Activated CD4-positive, alpha-beta T cell treated with anti-CD3 and anti-CD28 coated beads for 36 hours (primary cell): ENCODE measurements at regions not wholly inside any gene's neighbourhood (a gene's known extent, or its start where the extent isn't known, plus 50 kb on each side); places are given as distances from the start of the nearest gene placed in this dataset.
"Not testable (repeated sequence)": the region's sequence is repeated elsewhere in the genome, so short reads cannot be mapped to it uniquely, and the experiment has no call there.

ENCODE experiments used
- ATAC-seq: fragments of 200-7000 bp; cut with Tn5 transposase; one replicate; pipeline ENCODE4 v1.10.0; 2021; ENCODE audit warnings: mild to moderate bottlenecking, moderate library complexity
- CTCF ChIA-PET: fragments of 350-600 bp; sonication (Branson Sonifier 250); formaldehyde crosslinking; loops from one replicate; lab custom pipeline; 2021; ENCODE audit warnings: antibody characterized with exemption; lab: Charles Lee
- POLR2A ChIA-PET: fragments of 350-600 bp; sonication (Branson Sonifier 250); formaldehyde crosslinking; loops from one replicate; lab custom pipeline; 2021; ENCODE audit warnings: antibody characterized with exemption, inconsistent platforms; lab: Charles Lee
- DNase-seq: peaks from one replicate; pipeline ENCODE4 v3.0.0-alpha.2; 2020
- H3K27ac Mint-ChIP-seq: one replicate; pipeline ENCODE4 v1.8.0; 2021; ENCODE audit warnings: mixed read lengths
- H3K27me3 Mint-ChIP-seq: one replicate; pipeline ENCODE4 v1.8.0; 2021; ENCODE audit warnings: mixed read lengths
- H3K36me3 Mint-ChIP-seq: one replicate; pipeline ENCODE4 v1.8.0; 2021; ENCODE audit warnings: low read depth, mixed read lengths
- H3K4me1 Mint-ChIP-seq: one replicate; pipeline ENCODE4 v1.8.0; 2021; ENCODE audit warnings: mixed read lengths
- H3K4me3 Mint-ChIP-seq: one replicate; pipeline ENCODE4 v1.8.0; 2021; ENCODE audit warnings: mild to moderate bottlenecking, moderate library complexity, mixed read lengths
- H3K9me3 Mint-ChIP-seq: one replicate; pipeline ENCODE4 v1.8.0; 2021; ENCODE audit warnings: low read depth, mixed read lengths
- intact Hi-C, 2 experiments: fragments of 100-400 bp; cut with DNase I in 1 of 2; cut with micrococcal nuclease in 1 of 2; formaldehyde crosslinking; loops; one replicate each; pipeline versions ENCODE4 v1.14.2 to v1.15.1; 2022 to 2024; cut with DNase I, micrococcal nuclease

GRCh38 chr3:194959666-194960065 is 274.0 kb downstream of the FAM43A start:
- H3K9me3 Mint-ChIP-seq, intact Hi-C loops, DNase-seq, ATAC-seq, H3K27me3 Mint-ChIP-seq, CTCF ChIA-PET, H3K27ac Mint-ChIP-seq, H3K4me3 Mint-ChIP-seq, POLR2A ChIA-PET, H3K4me1 Mint-ChIP-seq, H3K36me3 Mint-ChIP-seq: not testable (repeated sequence)

- ChIA-PET POLR2A (no interaction called here), CTCF (no interaction called here)
- no peaks in the 10 kb centered on the region for H3K36me3 Mint-ChIP-seq
- no peaks in the 10 kb centered on the region for H3K4me1 Mint-ChIP-seq
- no peak overlapping the region for H3K27ac Mint-ChIP-seq
- H3K27me3 Mint-ChIP-seq = peaks cover 4% of the 10 kb centered on the region
- intact Hi-C loops = no loop called here
- H3K4me3 Mint-ChIP-seq = no peak overlapping the region
- ATAC-seq (no peak), DNase-seq (no peak)
- H3K9me3 Mint-ChIP-seq = no peaks in the 10 kb centered on the region
Observed at GRCh38 chr3:194960446-194961032, 274.9 kb downstream of the FAM43A start.

- Mint-ChIP-seq H3K4me3 (no peak overlapping the region), H3K9me3 (no peaks in the 10 kb centered on the region), H3K4me1 (no peaks in the 10 kb centered on the region), H3K27ac (no peak overlapping the region), H3K27me3 (peaks cover under 1% of the 10 kb centered on the region), H3K36me3 (no peaks in the 10 kb centered on the region)
- intact Hi-C loops = no loop called here
- ChIA-PET CTCF (interaction anchor here (1.1 kb wide), 1 partner anchor 276 kb away, joined by 3 read pairs; no protein-coding TSS in a partner anchor), POLR2A (no interaction called here)
- no peak for ATAC-seq
- DNase-seq = no peak
Observed at GRCh38 chr3:194961149-194961548, 275.5 kb downstream of the FAM43A start.

- no peak overlapping the region for H3K4me3 Mint-ChIP-seq
- no peak overlapping the region for H3K27ac Mint-ChIP-seq
- intact Hi-C loops = no loop called here
- no peaks in the 10 kb centered on the region for H3K4me1 Mint-ChIP-seq
- ChIA-PET CTCF (interaction anchor here (1.1 kb wide), 2 partner anchors 14 to 276 kb away, joined by 3 read pairs; no protein-coding TSS in a partner anchor), POLR2A (no interaction called here)
- ATAC-seq (no peak), DNase-seq (no peak)
- no peaks in the 10 kb centered on the region for H3K9me3 Mint-ChIP-seq
- H3K27me3 Mint-ChIP-seq = no peaks in the 10 kb centered on the region
- H3K36me3 Mint-ChIP-seq = no peaks in the 10 kb centered on the region
Observed at GRCh38 chr3:194961571-194961970, 275.9 kb downstream of the FAM43A start.

GRCh38 chr3:194962056-194962455 is 276.4 kb downstream of the FAM43A start:
- intact Hi-C loops = no loop called here
- DNase-seq (no peak), ATAC-seq (no peak)
- peaks cover 3% of the 10 kb centered on the region for H3K27me3 Mint-ChIP-seq
- no peaks in the 10 kb centered on the region for H3K4me1 Mint-ChIP-seq
- CTCF ChIA-PET = interaction anchor here (0.6 to 1.1 kb wide), 4 partner anchors 14 to 427 kb away, joined by 3 read pairs; no protein-coding TSS in a partner anchor
- H3K27ac Mint-ChIP-seq = no peak overlapping the region
- no peaks in the 10 kb centered on the region for H3K36me3 Mint-ChIP-seq
- H3K9me3 Mint-ChIP-seq = no peaks in the 10 kb centered on the region
- no peak overlapping the region for H3K4me3 Mint-ChIP-seq
- POLR2A ChIA-PET = no interaction called here

- Mint-ChIP-seq H3K27ac (no peak overlapping the region), H3K27me3 (peaks cover 9% of the 10 kb centered on the region), H3K36me3 (no peaks in the 10 kb centered on the region), H3K4me1 (no peaks in the 10 kb centered on the region), H3K9me3 (no peaks in the 10 kb centered on the region), H3K4me3 (no peak overlapping the region)
- no peak for ATAC-seq
- ChIA-PET POLR2A (no interaction called here), CTCF (no interaction called here)
- DNase-seq = no peak
- intact Hi-C loops = no loop called here
Observed at GRCh38 chr3:194964809-194965208, 279.1 kb downstream of the FAM43A start.

- intact Hi-C loops = no loop called here
- Mint-ChIP-seq H3K27me3 (peaks cover 9% of the 10 kb centered on the region), H3K36me3 (no peaks in the 10 kb centered on the region), H3K4me1 (no peaks in the 10 kb centered on the region), H3K27ac (no peak overlapping the region), H3K9me3 (no peaks in the 10 kb centered on the region), H3K4me3 (no peak overlapping the region)
- ATAC-seq = no peak
- no peak for DNase-seq
- POLR2A ChIA-PET = no interaction called here
- CTCF ChIA-PET = interaction anchor here (0.7 to 1.1 kb wide), 2 partner anchors 13 to 260 kb away, joined by 3 read pairs; no protein-coding TSS in a partner anchor
Observed at GRCh38 chr3:194967151-194968117, 281.8 kb downstream of the FAM43A start.

GRCh38 chr3:194970066-194970465 is 284.4 kb downstream of the FAM43A start:
- Mint-ChIP-seq H3K36me3 (no peaks in the 10 kb centered on the region), H3K27ac (no peak overlapping the region), H3K9me3 (no peaks in the 10 kb centered on the region), H3K4me1 (no peaks in the 10 kb centered on the region), H3K27me3 (peaks cover 15% of the 10 kb centered on the region), H3K4me3 (no peak overlapping the region)
- intact Hi-C loops = no loop called here
- DNase-seq = no peak
- CTCF ChIA-PET = no interaction called here
- ATAC-seq = no peak
- POLR2A ChIA-PET = no interaction called here

GRCh38 chr3:194971009-194971408 is 285.3 kb downstream of the FAM43A start:
- Mint-ChIP-seq H3K27me3 (peaks cover 15% of the 10 kb centered on the region), H3K27ac (no peak overlapping the region), H3K4me3 (no peak overlapping the region), H3K4me1 (no peaks in the 10 kb centered on the region), H3K36me3 (no peaks in the 10 kb centered on the region), H3K9me3 (no peaks in the 10 kb centered on the region)
- CTCF ChIA-PET = interaction anchor here (0.7 kb wide), 1 partner anchor 304 kb away, joined by 3 read pairs; no protein-coding TSS in a partner anchor
- POLR2A ChIA-PET = no interaction called here
- ATAC-seq (no peak), DNase-seq (no peak)
- intact Hi-C loops = no loop called here

- CTCF ChIA-PET = interaction anchor here (0.7 kb wide), 1 partner anchor 24 kb away, joined by 3 read pairs; no protein-coding TSS in a partner anchor
- Mint-ChIP-seq H3K27ac (no peak overlapping the region), H3K9me3 (no peaks in the 10 kb centered on the region), H3K27me3 (peaks cover 15% of the 10 kb centered on the region), H3K4me1 (no peaks in the 10 kb centered on the region), H3K36me3 (no peaks in the 10 kb centered on the region), H3K4me3 (no peak overlapping the region)
- DNase-seq (no peak), ATAC-seq (no peak)
- POLR2A ChIA-PET = no interaction called here
- intact Hi-C loops = no loop called here
Observed at GRCh38 chr3:194971965-194972364, 286.3 kb downstream of the FAM43A start.

- H3K9me3 Mint-ChIP-seq = no peaks in the 10 kb centered on the region
Observed at GRCh38 chr3:194972641-194973040, 287.0 kb downstream of the FAM43A start.

More at GRCh38 chr3:194972641-194973040, 287.0 kb downstream of the FAM43A start:
- ChIA-PET CTCF (no interaction called here), POLR2A (no interaction called here)
- Mint-ChIP-seq H3K27ac (no peak overlapping the region), H3K4me1 (no peaks in the 10 kb centered on the region), H3K4me3 (no peak overlapping the region), H3K36me3 (no peaks in the 10 kb centered on the region), H3K27me3 (peaks cover 13% of the 10 kb centered on the region)
- no peak for ATAC-seq
- no peak for DNase-seq
- intact Hi-C loops = no loop called here
